GM10266 (cell line): ENCODE measurements at regions not wholly inside any gene's neighbourhood (a gene's known extent, or its start where the extent isn't known, plus 50 kb on each side); places are given as distances from the start of the nearest gene placed in this dataset.

ENCODE experiments used
- DNase-seq: peaks from one replicate; pipeline ENCODE4 v3.0.0; 2012; ENCODE audit errors: extremely low spot score
- CTCF ChIP-seq: IDR thresholded peaks from 2 replicates; pipeline ENCODE4 v1.5.1; 2012; ENCODE audit warnings: mild to moderate bottlenecking, low read depth; ENCODE audit not compliant: control insufficient read depth, insufficient read depth; ENCODE audit errors: missing control alignments

- no peak for TF ChIP-seq CTCF
- no peak for DNase-seq
Observed at GRCh38 chr7:131652194-131652593, 95.8 kb upstream of the PODXL start.

- no peak for DNase-seq
- TF ChIP-seq CTCF, result no peak
Observed at GRCh38 chr7:131649879-131650278, 93.5 kb upstream of the PODXL start.

GRCh38 chr7:131649003-131649541, 92.6 kb upstream of the PODXL start:
- TF ChIP-seq CTCF, result no peak
- no peak for DNase-seq

GRCh38 chr7:131648491-131648890, 92.1 kb upstream of the PODXL start:
- DNase-seq, result no peak
- TF ChIP-seq CTCF, result no peak

GRCh38 chr7:131646203-131646602, 89.8 kb upstream of the PODXL start:
- TF ChIP-seq CTCF, result no peak
- no peak for DNase-seq

GRCh38 chr7:131642429-131642828, 86.0 kb upstream of the PODXL start:
- DNase-seq, result no peak
- TF ChIP-seq CTCF, result no peak

- no peak for TF ChIP-seq CTCF
- no peak for DNase-seq
Observed at GRCh38 chr7:131640686-131641085, 84.3 kb upstream of the PODXL start.
